IMR-90 (cell line): ENCODE measurements at regions not wholly inside any gene's neighbourhood (a gene's known extent, or its start where the extent isn't known, plus 50 kb on each side); places are given as distances from the start of the nearest gene placed in this dataset.

Experiments
- ATAC-seq: fragments of 200-7000 bp; cut with Tn5 transposase; 2 replicates; pipeline ENCODE4 v1.9.1; 2020; ENCODE audit warnings: low read depth, mild to moderate bottlenecking, moderate library complexity
- BruUV-seq: library from RNA; stranded (reverse); fragments of 400-500 nt; replicated peaks from 2 replicates; lab custom pipeline; 2021; lab: Mats Ljungman, UMichigan
- CTCF ChIA-PET: fragments of 300-600 bp; formaldehyde crosslinking; extraction: SDS; loops from one replicate; lab custom pipeline; 2021; ENCODE audit warnings: antibody characterized with exemption; lab: Yijun Ruan, JAX
- POLR2A ChIA-PET: fragments of 300-600 bp; sonication (Branson Sonifier 250); formaldehyde crosslinking; loops from one replicate; lab custom pipeline; 2022; ENCODE audit warnings: antibody characterized with exemption; ENCODE audit not compliant: unreplicated experiment; lab: Charles Lee
- DNase-seq: peaks from one replicate; pipeline ENCODE4 v3.0.0; 2013
- H2AFZ ChIP-seq: replicated peaks from 2 replicates; pipeline ENCODE3; 2013; ENCODE audit warnings: low read length, mild to moderate bottlenecking; ENCODE audit not compliant: poor library complexity
- H2AK5ac ChIP-seq: 2 replicates; pipeline ENCODE4 v1.6.1; 2013; ENCODE audit warnings: low read depth, low read length, inconsistent platforms
- H2AK9ac ChIP-seq: replicated peaks from 2 replicates; pipeline ENCODE3; 2013; ENCODE audit warnings: mild to moderate bottlenecking, low read depth, low read length, moderate library complexity; ENCODE audit not compliant: poor library complexity
- H2BK120ac ChIP-seq: 2 replicates; pipeline ENCODE4 v1.6.1; 2013; ENCODE audit warnings: low read depth, low read length, inconsistent platforms
- H2BK15ac ChIP-seq: 3 replicates; pipeline ENCODE4 v1.6.1; 2013; ENCODE audit warnings: low read depth, low read length, inconsistent platforms
- H2BK20ac ChIP-seq: 2 replicates; pipeline ENCODE4 v1.6.1; 2013; ENCODE audit warnings: low read depth, mild to moderate bottlenecking, inconsistent platforms, low read length, moderate library complexity
- H2BK5ac ChIP-seq: 2 replicates; pipeline ENCODE4 v1.6.1; 2013; ENCODE audit warnings: mild to moderate bottlenecking, low read depth, low read length, inconsistent platforms; ENCODE audit not compliant: poor library complexity, severe bottlenecking
- H3K14ac ChIP-seq: replicated peaks from 2 replicates; pipeline ENCODE4 v1.6.1; 2013; ENCODE audit warnings: low read depth, low read length, inconsistent platforms
- H3K18ac ChIP-seq: 2 replicates; pipeline ENCODE4 v1.6.1; 2013; ENCODE audit warnings: low read depth, low read length, control low read depth
- H3K23ac ChIP-seq: 2 replicates; pipeline ENCODE4 v1.6.1; 2013; ENCODE audit warnings: low read depth, low read length, inconsistent platforms
- H3K27ac ChIP-seq: 2 replicates; pipeline ENCODE4 v1.5.1; 2013; ENCODE audit warnings: mild to moderate bottlenecking, control low read depth, low read length; ENCODE audit not compliant: insufficient read depth
- H3K27me3 ChIP-seq: 2 replicates; pipeline ENCODE4 v1.6.1; 2013; ENCODE audit warnings: low read length; ENCODE audit not compliant: control insufficient read depth, insufficient read depth
- H3K36me3 ChIP-seq: 2 replicates; pipeline ENCODE4 v1.6.1; 2013; ENCODE audit warnings: low read length, mixed read lengths; ENCODE audit not compliant: control insufficient read depth, insufficient read depth
- H3K4ac ChIP-seq: 2 replicates; pipeline ENCODE4 v1.6.1; 2013; ENCODE audit warnings: low read depth, low read length, inconsistent platforms
- H3K4me1 ChIP-seq: 2 replicates; pipeline ENCODE4 v1.6.1; 2013; ENCODE audit warnings: low read length, mixed read lengths; ENCODE audit not compliant: control insufficient read depth, insufficient read depth
- H3K4me2 ChIP-seq: 2 replicates; pipeline ENCODE4 v1.6.1; 2013; ENCODE audit warnings: low read depth, mild to moderate bottlenecking, control low read depth, low read length, moderate library complexity
- H3K4me3 ChIP-seq: 2 replicates; pipeline ENCODE4 v1.5.1; 2013; ENCODE audit warnings: low read depth, mild to moderate bottlenecking, control low read depth, low read length, moderate library complexity; ENCODE audit not compliant: insufficient read depth
- H3K56ac ChIP-seq: 2 replicates; pipeline ENCODE4 v1.6.1; 2013; ENCODE audit warnings: low read length, inconsistent platforms; ENCODE audit not compliant: insufficient read depth; ENCODE audit errors: extremely low read depth
- H3K79me1 ChIP-seq, 2 experiments: 2 replicates each; pipeline ENCODE4 v1.6.1; 2013; ENCODE audit warnings: low read length in 2 of 2, inconsistent platforms in 1 of 2, low read depth in 1 of 2
- H3K9ac ChIP-seq: 2 replicates; pipeline ENCODE4 v1.6.1; 2013; ENCODE audit warnings: low read depth, low read length, control low read depth
- H3K9me1 ChIP-seq: 2 replicates; pipeline ENCODE4 v1.6.1; 2013; ENCODE audit warnings: low read length, inconsistent platforms; ENCODE audit not compliant: insufficient read depth
- H3K9me3 ChIP-seq: 2 replicates; pipeline ENCODE4 v1.6.1; 2013; ENCODE audit warnings: low read length; ENCODE audit not compliant: control insufficient read depth, insufficient read depth
- H4K20me1 ChIP-seq: 2 replicates; pipeline ENCODE4 v1.6.1; 2013; ENCODE audit warnings: low read length, inconsistent platforms; ENCODE audit not compliant: insufficient read depth
- H4K5ac ChIP-seq: 2 replicates; pipeline ENCODE4 v1.6.1; 2013; ENCODE audit warnings: mild to moderate bottlenecking, low read depth, low read length, control low read depth
- H4K8ac ChIP-seq, 2 experiments: 2 replicates each; pipeline ENCODE4 v1.6.1; 2013; ENCODE audit warnings: low read depth in 2 of 2, low read length in 2 of 2, control low read depth in 1 of 2, inconsistent platforms in 1 of 2
- H4K91ac ChIP-seq: 2 replicates; pipeline ENCODE4 v1.6.1; 2013; ENCODE audit warnings: low read depth, low read length, inconsistent platforms; ENCODE audit not compliant: insufficient read depth
- BHLHE40 ChIP-seq: fragments of 150-350 bp; IDR thresholded peaks from 2 replicates; pipeline ENCODE4 v1.6.1; 2016; ENCODE audit warnings: mild to moderate bottlenecking, low read depth, low read length
- CEBPB ChIP-seq: IDR thresholded peaks from 2 replicates; pipeline ENCODE4 v1.6.1; 2012; ENCODE audit warnings: low read depth, low read length, improper control_type of control experiment
- CHD1 ChIP-seq: IDR thresholded peaks from 2 replicates; pipeline ENCODE4 v1.6.1; 2012; ENCODE audit warnings: low read depth, low read length, improper control_type of control experiment
- FOS ChIP-seq: fragments of 150-350 bp; IDR thresholded peaks from 2 replicates; pipeline ENCODE4 v1.6.1; 2016; ENCODE audit warnings: low read depth, low read length
- MAFK ChIP-seq: IDR thresholded peaks from 2 replicates; pipeline ENCODE4 v1.6.1; 2012; ENCODE audit warnings: low read depth, low read length, improper control_type of control experiment
- MAZ ChIP-seq: IDR thresholded peaks from 2 replicates; pipeline ENCODE4 v1.6.1; 2012; ENCODE audit warnings: low read depth, mild to moderate bottlenecking, low read length, improper control_type of control experiment, moderate library complexity, borderline replicate concordance
- MXI1 ChIP-seq: IDR thresholded peaks from 2 replicates; pipeline ENCODE4 v1.6.1; 2012; ENCODE audit warnings: low read depth, mild to moderate bottlenecking, low read length, moderate library complexity, borderline replicate concordance
- NFE2L2 ChIP-seq: fragments of 150-350 bp; IDR thresholded peaks from 2 replicates; pipeline ENCODE4 v1.6.1; 2016; ENCODE audit warnings: low read depth, mild to moderate bottlenecking, low read length
- POLR2A ChIP-seq: IDR thresholded peaks from 2 replicates; pipeline ENCODE4 v1.6.1; 2012; ENCODE audit warnings: mild to moderate bottlenecking, low read depth, low read length
- RAD21 ChIP-seq: IDR thresholded peaks from 2 replicates; pipeline ENCODE4 v1.6.1; 2012; ENCODE audit warnings: low read length, improper control_type of control experiment
- RCOR1 ChIP-seq: IDR thresholded peaks from 2 replicates; pipeline ENCODE4 v1.6.1; 2012; ENCODE audit warnings: mild to moderate bottlenecking, low read length, improper control_type of control experiment; ENCODE audit not compliant: insufficient replicate concordance
- USF2 ChIP-seq: fragments of 150-350 bp; IDR thresholded peaks from 2 replicates; pipeline ENCODE4 v1.6.1; 2017; ENCODE audit warnings: mild to moderate bottlenecking, antibody characterized with exemption, low read length, low read depth
- WGBS, 2 experiments: methylation state at CpG; one replicate each; pipeline versions ENCODE4 v1.1.5 to v1.1.7; 2013; ENCODE audit warnings: missing lambda C conversion rate in 2 of 2; ENCODE audit not compliant: insufficient read length in 1 of 2; ENCODE audit errors: extremely low coverage in 2 of 2; 5-methylcytosine and 5-hydroxymethylcytosine counted together
- dilution Hi-C: fragments of 300-500 bp; cut with HindIII; formaldehyde crosslinking; loops from one replicate; pipeline ENCODE4 v1.14.3; 2018; ENCODE audit warnings: low sequenced_read_pairs; ENCODE audit not compliant: unreplicated experiment
- in situ Hi-C: fragments of 300-500 bp; cut with MboI; formaldehyde crosslinking; loops from 3 replicates; pipeline ENCODE4 v1.14.3; 2019; ENCODE audit warnings: low sequenced_read_pairs, inconsistent platforms, mixed read lengths
- intact Hi-C: fragments of 100-400 bp; cut with micrococcal nuclease; formaldehyde crosslinking; loops from 2 replicates; pipeline ENCODE4 v1.10.0; 2022
- TF ChIP-seq, protein P1 (sequence below): conservative IDR thresholded peaks from 2 replicates; pipeline ENCODE4 v1.5.1; 2012; ENCODE audit warnings: mild to moderate bottlenecking, low read depth, low read length, improper control_type of control experiment

DNA sequence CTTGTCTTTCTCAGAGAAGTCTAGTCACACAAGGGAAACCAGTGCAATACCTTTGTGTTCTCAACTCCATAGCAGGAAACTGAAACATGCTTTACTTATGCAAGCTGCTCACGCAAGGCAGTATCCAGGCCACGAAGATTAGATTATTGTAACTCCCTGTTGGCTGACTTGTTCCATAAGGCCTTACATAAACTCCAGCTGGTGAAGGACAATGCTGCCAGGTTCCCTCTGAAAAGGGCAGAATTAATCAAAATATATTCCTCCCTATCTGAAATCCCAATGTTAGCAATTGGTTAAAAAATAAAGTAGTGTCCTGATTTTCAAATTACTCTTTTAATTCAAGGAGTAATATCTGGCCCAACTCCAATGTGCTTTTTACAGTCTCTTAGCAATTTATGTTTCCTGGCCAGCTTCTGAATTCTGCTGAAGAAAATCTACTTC is 966.6 kb downstream of the HACE1 start:
- dilution Hi-C loops, result no loop called here
- no peak for DNase-seq
- ChIA-PET POLR2A (no interaction called here), CTCF (no interaction called here)
- Histone ChIP-seq H3K23ac (no peak overlapping the region), H3K9ac (no peak overlapping the region), H3K27ac (no peak overlapping the region), H2BK120ac (no peak overlapping the region), H3K9me1 (no peaks in the 10 kb centered on the region), H2AK5ac (no peak overlapping the region), H4K8ac (no peak overlapping the region), H2BK15ac (no peak overlapping the region), H3K27me3 (no peaks in the 10 kb centered on the region), H3K14ac (no peak overlapping the region), H4K20me1 (no peaks in the 10 kb centered on the region), H3K9me3 (peaks cover 3% of the 10 kb centered on the region; the same call in 1 of the 2 replicates), H4K5ac (no peak overlapping the region), H3K4ac (no peak overlapping the region), H3K36me3 (no peaks in the 10 kb centered on the region), H2BK20ac (no peak overlapping the region), H4K91ac (no peak overlapping the region), H2AFZ (no peak overlapping the region), H3K18ac (no peak overlapping the region), H3K4me2 (no peak overlapping the region), H3K79me1 (no peaks in the 10 kb centered on the region), H3K4me3 (no peak overlapping the region), H2AK9ac (no peak overlapping the region), H3K4me1 (no peaks in the 10 kb centered on the region), H3K56ac (no peak overlapping the region), H2BK5ac (no peak overlapping the region)
- intact Hi-C loops, result no loop called here
- in situ Hi-C loops, result no loop called here
- WGBS, 2 experiments, result no CpG with 5 or more reads among the region's 2 CpGs
- TF ChIP-seq CEBPB, result no peak
- TF ChIP-seq FOS, result no peak
- TF ChIP-seq CHD1, result no peak
- no peak for TF ChIP-seq USF2
- TF ChIP-seq MXI1, result no peak
- no peak for TF ChIP-seq BHLHE40
- no peak for TF ChIP-seq RAD21
- no peak for TF ChIP-seq NFE2L2
- no peak for TF ChIP-seq MAFK
- no peak for TF ChIP-seq MAZ
- TF ChIP-seq, protein P1, sequence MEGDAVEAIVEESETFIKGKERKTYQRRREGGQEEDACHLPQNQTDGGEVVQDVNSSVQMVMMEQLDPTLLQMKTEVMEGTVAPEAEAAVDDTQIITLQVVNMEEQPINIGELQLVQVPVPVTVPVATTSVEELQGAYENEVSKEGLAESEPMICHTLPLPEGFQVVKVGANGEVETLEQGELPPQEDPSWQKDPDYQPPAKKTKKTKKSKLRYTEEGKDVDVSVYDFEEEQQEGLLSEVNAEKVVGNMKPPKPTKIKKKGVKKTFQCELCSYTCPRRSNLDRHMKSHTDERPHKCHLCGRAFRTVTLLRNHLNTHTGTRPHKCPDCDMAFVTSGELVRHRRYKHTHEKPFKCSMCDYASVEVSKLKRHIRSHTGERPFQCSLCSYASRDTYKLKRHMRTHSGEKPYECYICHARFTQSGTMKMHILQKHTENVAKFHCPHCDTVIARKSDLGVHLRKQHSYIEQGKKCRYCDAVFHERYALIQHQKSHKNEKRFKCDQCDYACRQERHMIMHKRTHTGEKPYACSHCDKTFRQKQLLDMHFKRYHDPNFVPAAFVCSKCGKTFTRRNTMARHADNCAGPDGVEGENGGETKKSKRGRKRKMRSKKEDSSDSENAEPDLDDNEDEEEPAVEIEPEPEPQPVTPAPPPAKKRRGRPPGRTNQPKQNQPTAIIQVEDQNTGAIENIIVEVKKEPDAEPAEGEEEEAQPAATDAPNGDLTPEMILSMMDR, result no peak
- no peak for TF ChIP-seq RCOR1
- TF ChIP-seq POLR2A, result no peak
- no TSS peak for BruUV-seq
- ATAC-seq, result no peak
